ENCODE measurements at regions not wholly inside any gene's neighbourhood (a gene's known extent, or its start where the extent isn't known, plus 50 kb on each side); places are given as distances from the start of the nearest gene placed in this dataset.

GRCh38 chr2:18124116-18124835 lies 245.8 kb downstream of the KCNS3 start (continued):
- no peak for TF ChIP-seq ETV6 (conservative IDR thresholded peaks at IDR 0.05 in 1 of 2, IDR thresholded peaks at IDR 0.05 in 1 of 2; ENCODE audit: borderline replicate concordance in 1 of 2, low read depth in 1 of 2)
- TF ChIP-seq, protein P1, sequence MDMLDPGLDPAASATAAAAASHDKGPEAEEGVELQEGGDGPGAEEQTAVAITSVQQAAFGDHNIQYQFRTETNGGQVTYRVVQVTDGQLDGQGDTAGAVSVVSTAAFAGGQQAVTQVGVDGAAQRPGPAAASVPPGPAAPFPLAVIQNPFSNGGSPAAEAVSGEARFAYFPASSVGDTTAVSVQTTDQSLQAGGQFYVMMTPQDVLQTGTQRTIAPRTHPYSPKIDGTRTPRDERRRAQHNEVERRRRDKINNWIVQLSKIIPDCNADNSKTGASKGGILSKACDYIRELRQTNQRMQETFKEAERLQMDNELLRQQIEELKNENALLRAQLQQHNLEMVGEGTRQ (IDR thresholded peaks at IDR 0.05; ENCODE audit: borderline replicate concordance, low read depth, low read length): no peak
- no peak for TF ChIP-seq MEF2B (IDR thresholded peaks at IDR 0.05; ENCODE audit: partially characterized antibody, poor library complexity, severe bottlenecking)
- no peak for TF ChIP-seq ZNF622 (IDR thresholded peaks at IDR 0.05)
- no peak for TF ChIP-seq RBBP5 (conservative IDR thresholded peaks at IDR 0.05)

DNA sequence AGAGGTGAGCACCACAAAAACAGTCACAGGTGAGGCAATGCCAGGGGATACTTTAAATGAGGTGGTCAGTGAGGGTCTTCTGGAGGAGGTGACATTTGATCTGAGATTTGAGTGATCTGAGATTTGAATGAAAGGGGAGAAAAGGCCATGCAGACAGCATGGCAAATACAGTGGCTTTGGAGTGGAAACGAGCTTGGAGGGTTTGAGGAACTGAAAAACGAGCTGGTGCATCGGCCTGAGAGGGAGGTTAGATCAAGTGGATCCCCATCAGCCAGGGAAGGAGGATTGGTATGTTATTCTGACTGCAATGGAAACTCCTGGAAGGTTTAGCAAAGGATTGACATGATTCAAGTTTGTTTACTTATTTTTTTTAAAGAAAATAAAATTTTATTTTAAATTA lies 245.1 kb downstream of the KCNS3 start:
- Histone ChIP-seq H3K27me3 (replicated peaks in 1 of 2; ENCODE audit: control insufficient read depth in 2 of 2, insufficient read depth in 2 of 2, low read length in 1 of 2) (no peaks in the 10 kb centered on the region; a peak in 1 of 4 replicates), H3K79me2 (ENCODE audit: control insufficient read depth, insufficient read depth, low read length) (no peaks in the 10 kb centered on the region), H3K9me3 (replicated peaks; ENCODE audit: control insufficient read depth, insufficient read depth, low read length) (no peaks in the 10 kb centered on the region), H3K4me1 (ENCODE audit: control insufficient read depth, insufficient read depth, low read length) (no peaks in the 10 kb centered on the region), H3K27ac (ENCODE audit: control insufficient read depth, insufficient read depth) (no peak overlapping the region), H3K9ac (ENCODE audit: control insufficient read depth, insufficient read depth, low read length) (no peak overlapping the region), H3K4me2 (ENCODE audit: control insufficient read depth, insufficient read depth) (no peak overlapping the region), H3K36me3 (ENCODE audit: control insufficient read depth in 2 of 2, insufficient read depth in 2 of 2, low read length in 1 of 2) (no peaks in the 10 kb centered on the region), H4K20me1 (ENCODE audit: control insufficient read depth, insufficient read depth) (no peaks in the 10 kb centered on the region), H2AFZ (ENCODE audit: control insufficient read depth, low read depth, low read length) (no peak overlapping the region), H3K4me3 (no peak overlapping the region)
- ChIA-PET RAD21 (ENCODE audit: unreplicated experiment) (no interaction called here), POLR2A (no interaction called here), SMC1A (ENCODE audit: uncharacterized antibody, unreplicated experiment) (no interaction called here), CTCF (no interaction called here)
- ATAC-seq (peak; percentile 66), FAIRE-seq (peak; percentile 23), DNase-seq (ENCODE audit: low read depth, low spot score) (no peak)
- no peak for TF ChIP-seq HDAC6 (IDR thresholded peaks at IDR 0.05; ENCODE audit: unreplicated experiment)
- TF ChIP-seq ZNF592 (IDR thresholded peaks at IDR 0.05): no peak
- TF ChIP-seq ASH2L (IDR thresholded peaks at IDR 0.05; ENCODE audit: borderline replicate concordance, low read depth): no peak
- no peak for TF ChIP-seq NRF1 (conservative IDR thresholded peaks at IDR 0.05; ENCODE audit: low read depth, low read length)
- no peak for TF ChIP-seq ZSCAN29 (IDR thresholded peaks at IDR 0.05)
- TF ChIP-seq SPI1 (IDR thresholded peaks at IDR 0.05; ENCODE audit: borderline replicate concordance, insufficient read depth, low read depth, low read length): peak; percentile 62; the same call in 1 of the 2 replicates
- in situ Hi-C loops (cut with MboI): no loop called here
- WGBS (ENCODE audit: insufficient coverage, insufficient replicate concordance, low lambda C conversion rate, missing lambda C conversion rate): 16% methylated on average over 3 of the region's 3 CpGs
- intact Hi-C loops (cut with micrococcal nuclease; ENCODE audit: unreplicated experiment): no loop called here
- no TSS peak for BruUV-seq (replicated peaks)
